ENCODE measurements at regions not wholly inside any gene's neighbourhood (a gene's known extent, or its start where the extent isn't known, plus 50 kb on each side); places are given as distances from the start of the nearest gene placed in this dataset.
A peak's percentile ranks its signal among the peaks of the same experiment; 100 is the strongest.
"Not testable (repeated sequence)": the region's sequence is repeated elsewhere in the genome, so short reads cannot be mapped to it uniquely, and the experiment has no call there.

- H3K4me3 Mint-ChIP-seq (ENCODE audit: unreplicated experiment) = no peak overlapping the region
- H3K27me3 Mint-ChIP-seq (ENCODE audit: unreplicated experiment) = no peaks in the 10 kb centered on the region
- peaks cover 3% of the 10 kb centered on the region for H3K36me3 Mint-ChIP-seq (ENCODE audit: unreplicated experiment)
- H3K4me1 Mint-ChIP-seq (ENCODE audit: unreplicated experiment) = peaks cover 49% of the 10 kb centered on the region
- H3K9me3 Mint-ChIP-seq (ENCODE audit: unreplicated experiment) = peaks cover 4% of the 10 kb centered on the region
- no peak for TF ChIP-seq CTCF (IDR thresholded peaks at IDR 0.05)
- no peak for DNase-seq (ENCODE audit: extremely low spot score, unreplicated experiment)
- no peak overlapping the region for H3K27ac Mint-ChIP-seq (ENCODE audit: unreplicated experiment)
These were observed 610.0 kb upstream of the TBL1XR1 start for GRCh38 chr3:177807150-177807875.

- not testable (repeated sequence) for H3K36me3 Mint-ChIP-seq (ENCODE audit: unreplicated experiment)
These were observed 611.7 kb upstream of the TBL1XR1 start for GRCh38 chr3:177808928-177809478.

GRCh38 chr3:177810162-177810623 lies 612.9 kb upstream of the TBL1XR1 start:
- H3K9me3 Mint-ChIP-seq (ENCODE audit: unreplicated experiment) = peaks cover 4% of the 10 kb centered on the region

More at GRCh38 chr3:177808928-177809478, 611.7 kb upstream of the TBL1XR1 start:
- H3K27me3 Mint-ChIP-seq (ENCODE audit: unreplicated experiment); DNase-seq (ENCODE audit: extremely low spot score, unreplicated experiment); H3K4me3 Mint-ChIP-seq (ENCODE audit: unreplicated experiment); H3K9me3 Mint-ChIP-seq (ENCODE audit: unreplicated experiment); H3K27ac Mint-ChIP-seq (ENCODE audit: unreplicated experiment): not testable (repeated sequence)
- peaks cover 46% of the 10 kb centered on the region for H3K4me1 Mint-ChIP-seq (ENCODE audit: unreplicated experiment)

GRCh38 chr3:177811112-177811511 lies 613.8 kb upstream of the TBL1XR1 start:
- H3K27me3 Mint-ChIP-seq (ENCODE audit: unreplicated experiment) = no peaks in the 10 kb centered on the region
- H3K27ac Mint-ChIP-seq (ENCODE audit: unreplicated experiment) = peak overlapping the region; percentile 3
- peaks cover 3% of the 10 kb centered on the region for H3K36me3 Mint-ChIP-seq (ENCODE audit: unreplicated experiment)
- no peak for TF ChIP-seq CTCF (IDR thresholded peaks at IDR 0.05)
- H3K4me1 Mint-ChIP-seq (ENCODE audit: unreplicated experiment) = peaks cover 43% of the 10 kb centered on the region
- peaks cover 4% of the 10 kb centered on the region for H3K9me3 Mint-ChIP-seq (ENCODE audit: unreplicated experiment)
- H3K4me3 Mint-ChIP-seq (ENCODE audit: unreplicated experiment) = no peak overlapping the region
- no peak for DNase-seq (ENCODE audit: extremely low spot score, unreplicated experiment)

More at GRCh38 chr3:177810162-177810623, 612.9 kb upstream of the TBL1XR1 start:
- Mint-ChIP-seq H3K27me3 (ENCODE audit: unreplicated experiment) (no peaks in the 10 kb centered on the region), H3K4me1 (ENCODE audit: unreplicated experiment) (peaks cover 39% of the 10 kb centered on the region), H3K27ac (ENCODE audit: unreplicated experiment) (peak overlapping the region; percentile 62), H3K4me3 (ENCODE audit: unreplicated experiment) (no peak overlapping the region), H3K36me3 (ENCODE audit: unreplicated experiment) (peaks cover 3% of the 10 kb centered on the region)
- no peak for TF ChIP-seq CTCF (IDR thresholded peaks at IDR 0.05)
- DNase-seq (ENCODE audit: extremely low spot score, unreplicated experiment) = no peak

- Mint-ChIP-seq H3K9me3 (ENCODE audit: unreplicated experiment) (peaks cover 4% of the 10 kb centered on the region), H3K27me3 (ENCODE audit: unreplicated experiment) (no peaks in the 10 kb centered on the region), H3K36me3 (ENCODE audit: unreplicated experiment) (peaks cover 3% of the 10 kb centered on the region), H3K27ac (ENCODE audit: unreplicated experiment) (no peak overlapping the region), H3K4me1 (ENCODE audit: unreplicated experiment) (peaks cover 49% of the 10 kb centered on the region), H3K4me3 (ENCODE audit: unreplicated experiment) (no peak overlapping the region)
- TF ChIP-seq CTCF (IDR thresholded peaks at IDR 0.05) = no peak
- DNase-seq (ENCODE audit: extremely low spot score, unreplicated experiment) = no peak
These were observed 614.6 kb upstream of the TBL1XR1 start for GRCh38 chr3:177811835-177812234.
